Tongue (tissue), 1 donor: ENCODE measurements at regions not wholly inside any gene's neighbourhood (a gene's known extent, or its start where the extent isn't known, plus 50 kb on each side); places are given as distances from the start of the nearest gene placed in this dataset.

Source experiments
- DNase-seq: peaks from one replicate; pipeline ENCODE4 v3.0.0-alpha.2; 2015

DNA sequence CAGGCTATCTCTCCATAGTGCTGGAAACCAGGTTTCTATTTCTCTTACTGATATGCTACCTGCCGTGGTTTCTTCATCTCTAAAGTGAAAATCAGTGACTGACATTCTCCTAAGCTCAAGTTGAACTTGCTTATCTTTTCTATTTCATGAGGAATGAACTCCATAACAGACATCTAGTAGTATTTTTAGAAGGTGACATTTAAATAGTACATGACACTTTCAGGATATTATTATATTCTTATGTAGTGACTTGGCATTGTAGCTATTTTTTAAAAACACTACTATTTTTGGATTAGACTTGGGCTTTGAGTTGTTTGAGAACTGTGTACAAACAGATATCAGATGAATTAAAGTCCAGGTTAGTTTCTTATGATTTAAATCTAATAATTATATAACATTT is 1381.8 kb downstream of the DSC3 start:
- DNase-seq: no peak

- peak; percentile 6 for DNase-seq
Observed at GRCh38 chr18:29653671-29654215, 1388.8 kb downstream of the DSC3 start.

DNA sequence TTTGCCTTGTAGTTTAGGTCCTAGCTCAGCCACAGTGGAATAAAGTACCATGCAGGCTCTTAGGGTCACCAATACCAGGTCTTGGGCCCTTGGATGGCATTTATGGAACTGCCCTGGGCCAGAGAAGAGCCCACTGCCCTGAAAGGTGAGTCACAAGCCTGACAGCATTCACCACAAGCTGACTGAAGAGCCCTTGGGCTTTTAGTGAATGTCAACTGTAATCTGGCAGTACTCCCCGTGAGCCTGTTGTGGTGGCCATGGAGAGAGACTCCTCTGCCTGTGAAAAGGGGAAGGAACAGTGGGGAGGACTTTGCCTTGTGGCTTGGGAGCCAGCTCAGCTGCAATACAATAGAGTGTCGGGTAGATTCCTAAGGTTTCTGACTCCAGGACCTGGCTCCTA is 1389.7 kb downstream of the DSC3 start:
- no peak for DNase-seq

DNA sequence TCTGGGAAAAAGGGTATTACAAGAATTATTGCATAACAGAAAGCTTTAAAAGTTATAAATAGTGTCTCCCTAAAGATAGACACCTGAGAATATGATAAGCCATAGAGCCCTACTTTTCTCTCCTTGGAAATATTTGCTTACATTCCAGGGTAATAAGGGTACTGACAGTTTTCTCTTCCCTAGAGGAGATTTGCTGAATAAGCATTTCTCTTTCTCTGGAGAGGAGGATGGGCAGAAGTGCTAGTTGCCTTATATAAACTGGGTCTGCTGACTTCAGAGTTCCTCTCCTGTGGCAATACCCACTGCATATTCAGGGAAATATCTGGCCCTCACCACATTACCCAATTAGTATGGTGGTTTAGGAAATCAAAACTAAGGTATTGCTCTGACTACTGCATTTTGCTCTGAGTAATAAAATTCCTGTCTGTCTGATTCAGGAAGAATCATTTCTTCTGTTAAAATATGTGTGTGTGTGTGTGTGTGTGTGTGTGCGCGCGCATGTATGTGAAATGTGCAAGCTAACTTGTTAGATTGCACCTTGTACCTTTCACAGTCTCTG is 1391.3 kb downstream of the DSC3 start:
- no peak for DNase-seq

DNA sequence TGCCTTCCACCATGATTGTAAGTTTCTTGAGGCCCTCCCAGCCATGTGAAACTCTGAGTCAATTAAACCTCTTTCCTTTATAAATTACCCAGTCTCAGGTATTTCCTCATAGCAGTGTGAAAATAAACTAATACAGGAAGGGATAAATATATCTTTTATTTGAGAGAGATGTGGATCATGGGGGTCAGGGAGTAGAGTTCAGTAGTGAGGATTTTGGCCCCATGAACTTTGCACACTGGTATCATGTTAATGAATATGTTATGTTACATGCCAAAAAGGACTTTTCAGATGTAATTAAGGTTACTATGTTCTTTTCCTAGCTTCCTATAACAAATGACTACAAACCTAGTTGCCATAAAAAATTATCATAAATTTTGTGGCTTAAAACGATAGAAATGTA is 1393.7 kb downstream of the DSC3 start:
- no peak for DNase-seq

GRCh38 chr18:29647700-29648099 is 1394.8 kb downstream of the DSC3 start:
- no peak for DNase-seq

GRCh38 chr18:29644276-29644675 is 1398.3 kb downstream of the DSC3 start:
- no peak for DNase-seq

- no peak for DNase-seq
Observed at GRCh38 chr18:29629493-29630036, 1413.0 kb downstream of the DSC3 start.

- no peak for DNase-seq
Observed at GRCh38 chr18:29626094-29626493, 1416.4 kb downstream of the DSC3 start.

- no peak for DNase-seq
Observed at GRCh38 chr18:29616867-29617266, 1425.7 kb downstream of the DSC3 start.

- DNase-seq: no peak
Observed at GRCh38 chr18:29608982-29609381, 1432.1 kb upstream of the CDH2 start.

DNA sequence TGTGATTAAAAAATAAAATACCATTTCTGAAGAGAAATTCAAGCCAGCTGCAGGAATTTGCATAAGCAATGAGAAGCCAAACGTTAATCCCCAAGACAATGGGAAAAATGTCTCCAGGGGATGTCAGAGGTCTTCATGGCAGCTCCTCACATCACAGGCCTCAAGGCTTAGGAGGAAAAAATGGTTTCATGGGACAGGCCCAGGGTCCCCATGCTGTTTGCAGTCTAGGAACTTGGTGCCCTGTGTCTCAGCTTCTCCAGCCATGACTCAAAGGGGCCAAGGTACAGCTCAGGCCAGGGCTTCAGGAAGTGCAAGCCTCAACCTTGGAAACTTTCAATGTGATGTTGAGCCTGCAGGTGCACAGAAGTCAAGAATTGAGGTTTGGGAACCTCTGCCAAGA is 1428.4 kb upstream of the CDH2 start:
- no peak for DNase-seq

DNA sequence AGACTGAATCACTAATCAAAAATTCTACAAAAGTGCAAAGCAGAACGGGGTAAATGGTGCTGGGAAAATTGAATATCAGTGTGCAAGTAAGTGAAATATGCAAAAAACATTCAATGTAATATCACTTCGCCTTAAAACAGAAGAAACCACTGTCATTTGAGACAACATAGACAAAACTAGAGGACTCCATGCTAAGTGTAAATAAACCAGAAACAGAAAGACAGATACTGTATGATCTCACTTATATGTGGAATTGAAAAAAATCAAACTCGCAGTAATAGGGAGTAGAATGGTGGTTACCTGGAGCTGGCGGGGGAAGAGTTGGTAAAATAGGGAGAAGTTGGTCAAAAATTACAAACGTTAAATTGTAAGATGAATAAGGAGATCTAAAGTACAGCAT is 1420.0 kb upstream of the CDH2 start:
- no peak for DNase-seq

GRCh38 chr18:29594493-29594892 is 1417.6 kb upstream of the CDH2 start:
- DNase-seq: no peak

- no peak for DNase-seq
Observed at GRCh38 chr18:29588446-29589100, 1411.6 kb upstream of the CDH2 start.

DNA sequence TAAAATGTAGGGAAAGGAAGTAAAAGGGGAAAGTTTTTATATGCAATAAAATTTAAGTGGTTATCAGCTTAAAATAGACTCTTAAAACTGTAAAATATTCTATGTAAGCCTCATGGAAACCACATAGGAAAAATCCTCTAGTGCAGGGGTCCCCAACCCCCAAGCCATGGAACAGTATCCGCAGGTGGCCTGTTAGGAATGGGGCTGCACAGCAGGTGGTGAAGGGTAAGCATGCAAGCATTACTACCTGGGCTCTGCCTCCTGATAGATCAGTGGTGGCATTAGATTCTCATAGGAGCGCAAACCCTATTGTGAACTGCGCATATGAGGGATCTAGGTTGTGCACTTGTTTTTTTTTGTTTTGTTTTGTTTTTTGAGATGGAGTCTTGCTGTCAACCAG is 1409.3 kb upstream of the CDH2 start:
- DNase-seq: no peak

DNA sequence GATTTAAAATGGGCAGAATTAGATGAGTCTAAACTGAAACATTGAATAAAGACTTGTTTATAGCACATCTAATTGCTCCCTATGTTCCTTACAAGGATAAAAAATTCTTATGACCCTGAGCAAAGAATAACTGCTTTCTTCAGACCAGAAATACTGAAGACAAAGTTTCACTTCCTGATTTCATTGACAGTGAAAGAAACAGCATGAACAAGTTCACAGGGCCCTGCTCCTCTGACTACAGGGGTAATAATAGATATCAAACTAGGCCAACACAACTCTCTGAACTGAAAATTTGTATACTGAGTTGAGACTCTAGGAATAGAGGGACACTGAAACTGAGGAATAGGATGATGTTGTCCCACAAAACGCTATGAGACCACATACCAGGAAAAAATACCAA is 1383.3 kb upstream of the CDH2 start:
- DNase-seq: no peak

- no peak for DNase-seq
Observed at GRCh38 chr18:29556070-29556469, 1379.1 kb upstream of the CDH2 start.

DNA sequence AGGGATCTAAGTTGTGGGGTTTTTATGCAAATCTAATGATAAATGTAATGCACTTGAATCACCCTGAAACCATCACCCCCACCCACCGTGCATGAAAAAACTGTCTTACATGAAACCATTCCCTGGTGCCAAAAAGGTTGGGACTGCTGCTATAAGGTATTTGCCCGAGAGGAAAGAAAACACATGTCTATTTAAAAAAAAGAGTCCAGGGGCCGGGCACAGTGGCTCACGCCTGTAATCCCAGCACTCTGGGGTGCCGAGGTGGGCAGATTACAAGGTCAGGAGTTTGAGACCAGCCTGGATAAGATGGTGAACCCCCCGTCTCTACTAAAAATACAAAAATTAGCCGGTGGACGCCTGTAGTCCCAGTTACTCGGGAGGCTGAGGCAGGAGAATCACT is 1372.8 kb upstream of the CDH2 start:
- no peak for DNase-seq

GRCh38 chr18:29547626-29548025 is 1370.7 kb upstream of the CDH2 start:
- DNase-seq: no peak

GRCh38 chr18:29540548-29540947 is 1363.6 kb upstream of the CDH2 start:
- DNase-seq: no peak

- no peak for DNase-seq
Observed at GRCh38 chr18:29531746-29532145, 1354.8 kb upstream of the CDH2 start.

- no peak for DNase-seq
Observed at GRCh38 chr18:29523371-29523770, 1346.4 kb upstream of the CDH2 start.

GRCh38 chr18:29512761-29513160 is 1335.8 kb upstream of the CDH2 start:
- DNase-seq: no peak
